OCI-LY1 (cell line): ENCODE measurements at regions not wholly inside any gene's neighbourhood (a gene's known extent, or its start where the extent isn't known, plus 50 kb on each side); places are given as distances from the start of the nearest gene placed in this dataset.

Source experiments
- EZH2 ChIP-seq: fragments of 200-600 bp; sonication (generic), shearing (Covaris generic); IDR thresholded peaks from 2 replicates; pipeline ENCODE4 v1.8.0; 2017; ENCODE audit warnings: borderline replicate concordance, mixed run types, mild to moderate bottlenecking, antibody characterized with exemption, low read length, moderate library complexity, mixed read lengths
- TF ChIP-seq, protein P1 (sequence below): fragments of 200-600 bp; sonication (generic), shearing (Covaris generic); IDR thresholded peaks from 2 replicates; pipeline ENCODE4 v1.5.1; 2017; ENCODE audit warnings: mild to moderate bottlenecking, antibody characterized with exemption, low read length, moderate library complexity, mixed read lengths

GRCh38 chr16:85345129-85345639 is 232.9 kb upstream of the CIBAR2 start:
- TF ChIP-seq EZH2, result no peak
- TF ChIP-seq, protein P1, sequence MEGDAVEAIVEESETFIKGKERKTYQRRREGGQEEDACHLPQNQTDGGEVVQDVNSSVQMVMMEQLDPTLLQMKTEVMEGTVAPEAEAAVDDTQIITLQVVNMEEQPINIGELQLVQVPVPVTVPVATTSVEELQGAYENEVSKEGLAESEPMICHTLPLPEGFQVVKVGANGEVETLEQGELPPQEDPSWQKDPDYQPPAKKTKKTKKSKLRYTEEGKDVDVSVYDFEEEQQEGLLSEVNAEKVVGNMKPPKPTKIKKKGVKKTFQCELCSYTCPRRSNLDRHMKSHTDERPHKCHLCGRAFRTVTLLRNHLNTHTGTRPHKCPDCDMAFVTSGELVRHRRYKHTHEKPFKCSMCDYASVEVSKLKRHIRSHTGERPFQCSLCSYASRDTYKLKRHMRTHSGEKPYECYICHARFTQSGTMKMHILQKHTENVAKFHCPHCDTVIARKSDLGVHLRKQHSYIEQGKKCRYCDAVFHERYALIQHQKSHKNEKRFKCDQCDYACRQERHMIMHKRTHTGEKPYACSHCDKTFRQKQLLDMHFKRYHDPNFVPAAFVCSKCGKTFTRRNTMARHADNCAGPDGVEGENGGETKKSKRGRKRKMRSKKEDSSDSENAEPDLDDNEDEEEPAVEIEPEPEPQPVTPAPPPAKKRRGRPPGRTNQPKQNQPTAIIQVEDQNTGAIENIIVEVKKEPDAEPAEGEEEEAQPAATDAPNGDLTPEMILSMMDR, result no peak
